ENCODE measurements at regions not wholly inside any gene's neighbourhood (a gene's known extent, or its start where the extent isn't known, plus 50 kb on each side); places are given as distances from the start of the nearest gene placed in this dataset.

- Histone ChIP-seq H3K4me1 (ENCODE audit: control insufficient read depth, insufficient read depth, low read length, poor library complexity, severe bottlenecking) (peaks cover 40% of the 10 kb centered on the region), H3K4me3 (ENCODE audit: extremely low read depth, insufficient read depth, low read length, poor library complexity, severe bottlenecking) (no peak overlapping the region), H3K27ac (ENCODE audit: low read depth, low read length, severe bottlenecking) (no peak overlapping the region), H3K9me3 (ENCODE audit: control insufficient read depth, low read length) (no peaks in the 10 kb centered on the region), H3K36me3 (ENCODE audit: control insufficient read depth, insufficient read depth, low read length) (no peaks in the 10 kb centered on the region)
- 85 to 98% methylated on average over 4 to 7 of the region's 9 CpGs for WGBS, 2 experiments (ENCODE audit: insufficient coverage in 2 of 2)
These were observed 60.7 kb upstream of the TLE3 start for GRCh38 chr15:70158309-70159000.

GRCh38 chr15:70156671-70157271 is 59.1 kb upstream of the TLE3 start:
- no peaks in the 10 kb centered on the region for H3K9me3 ChIP-seq (ENCODE audit: control insufficient read depth, low read length)
- H3K27ac ChIP-seq (ENCODE audit: low read depth, low read length, severe bottlenecking): no peak overlapping the region
- no peaks in the 10 kb centered on the region for H3K36me3 ChIP-seq (ENCODE audit: control insufficient read depth, insufficient read depth, low read length)
- H3K4me1 ChIP-seq (ENCODE audit: control insufficient read depth, insufficient read depth, low read length, poor library complexity, severe bottlenecking): peaks cover 48% of the 10 kb centered on the region
- H3K4me3 ChIP-seq (ENCODE audit: extremely low read depth, insufficient read depth, low read length, poor library complexity, severe bottlenecking): no peak overlapping the region
- 89 to 94% methylated on average over 13 to 14 of the region's 17 CpGs for WGBS, 2 experiments (ENCODE audit: insufficient coverage in 2 of 2)

GRCh38 chr15:70154718-70155347 is 57.1 kb upstream of the TLE3 start:
- Histone ChIP-seq H3K4me3 (ENCODE audit: extremely low read depth, insufficient read depth, low read length, poor library complexity, severe bottlenecking) (no peak overlapping the region), H3K36me3 (ENCODE audit: control insufficient read depth, insufficient read depth, low read length) (no peaks in the 10 kb centered on the region), H3K9me3 (ENCODE audit: control insufficient read depth, low read length) (no peaks in the 10 kb centered on the region), H3K27ac (ENCODE audit: low read depth, low read length, severe bottlenecking) (peak overlapping the region; percentile 85), H3K4me1 (ENCODE audit: control insufficient read depth, insufficient read depth, low read length, poor library complexity, severe bottlenecking) (peaks cover 58% of the 10 kb centered on the region)
- 75 to 88% methylated on average over 6 to 9 of the region's 12 CpGs for WGBS, 2 experiments (ENCODE audit: insufficient coverage in 2 of 2)

DNA sequence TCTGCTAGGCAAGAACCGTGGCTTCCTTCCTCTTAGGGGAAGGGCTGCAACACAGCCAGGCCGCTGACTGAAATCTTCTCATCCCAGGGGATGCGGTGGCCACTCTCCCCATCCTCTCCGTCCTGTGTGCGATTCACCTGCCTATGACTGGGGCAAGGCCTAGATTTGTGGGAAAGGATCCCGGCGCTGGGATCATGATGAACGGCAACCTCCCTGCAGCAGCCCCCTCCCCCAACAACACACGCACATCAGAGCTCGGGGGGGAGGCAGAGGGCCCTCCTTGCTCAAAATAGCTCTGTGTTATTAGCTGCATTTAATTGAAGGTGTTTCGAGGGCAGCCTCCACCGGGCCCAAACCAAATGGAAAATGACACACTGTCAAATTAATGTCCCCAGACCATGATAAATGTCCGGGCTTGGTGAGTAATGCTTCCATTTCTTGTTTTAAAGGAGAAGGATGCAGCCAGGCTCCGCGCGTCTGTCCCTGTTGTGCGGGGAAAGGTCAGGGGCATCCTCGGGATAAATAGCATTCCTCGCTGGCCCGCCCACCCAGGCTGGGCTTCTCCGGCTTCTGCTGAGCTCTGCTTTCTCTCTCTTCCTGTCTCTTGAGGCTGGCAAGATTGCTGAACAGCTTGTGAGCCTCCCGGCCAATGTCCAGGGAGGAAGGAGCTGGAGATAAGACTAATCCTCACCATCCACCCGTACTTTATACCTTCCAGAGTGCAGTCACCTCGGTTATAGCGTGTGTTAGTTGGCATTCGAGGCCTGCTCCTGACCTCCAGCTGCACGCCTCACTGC is 56.4 kb upstream of the TLE3 start:
- WGBS, 2 experiments (ENCODE audit: insufficient coverage in 2 of 2): 41 to 46% methylated on average over 13 to 16 of the region's 27 CpGs
- H3K9me3 ChIP-seq (ENCODE audit: control insufficient read depth, low read length): no peaks in the 10 kb centered on the region
- peaks cover 56% of the 10 kb centered on the region for H3K4me1 ChIP-seq (ENCODE audit: control insufficient read depth, insufficient read depth, low read length, poor library complexity, severe bottlenecking)
- no peak overlapping the region for H3K4me3 ChIP-seq (ENCODE audit: extremely low read depth, insufficient read depth, low read length, poor library complexity, severe bottlenecking)
- no peaks in the 10 kb centered on the region for H3K36me3 ChIP-seq (ENCODE audit: control insufficient read depth, insufficient read depth, low read length)
- peak overlapping the region; percentile 85 for H3K27ac ChIP-seq (ENCODE audit: low read depth, low read length, severe bottlenecking)

DNA sequence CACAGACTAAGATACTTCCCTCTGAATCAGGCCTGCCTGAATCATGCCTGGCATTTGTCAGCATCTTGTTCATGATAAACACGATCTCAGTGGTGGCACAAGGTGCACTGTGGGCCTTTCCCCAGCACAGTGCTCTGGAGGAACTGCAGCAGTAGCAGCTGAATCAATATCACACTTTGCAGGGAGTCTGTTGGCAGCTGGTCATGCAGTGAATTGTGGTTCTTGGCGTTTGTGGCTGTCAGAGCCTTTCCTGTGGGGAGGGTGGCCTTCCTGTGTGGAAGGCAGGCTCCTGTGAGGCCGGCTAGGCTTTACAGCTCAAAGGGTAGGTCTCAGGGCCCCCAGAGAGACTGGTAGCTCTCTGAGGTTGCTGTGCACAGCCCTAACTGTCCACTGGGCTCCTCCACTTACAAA is 54.4 kb upstream of the TLE3 start:
- Histone ChIP-seq H3K9me3 (ENCODE audit: control insufficient read depth, low read length) (no peaks in the 10 kb centered on the region), H3K4me1 (ENCODE audit: control insufficient read depth, insufficient read depth, low read length, poor library complexity, severe bottlenecking) (peaks cover 50% of the 10 kb centered on the region), H3K36me3 (ENCODE audit: control insufficient read depth, insufficient read depth, low read length) (no peaks in the 10 kb centered on the region), H3K27ac (ENCODE audit: low read depth, low read length, severe bottlenecking) (no peak overlapping the region), H3K4me3 (ENCODE audit: extremely low read depth, insufficient read depth, low read length, poor library complexity, severe bottlenecking) (no peak overlapping the region)
- WGBS, 2 experiments (ENCODE audit: insufficient coverage in 2 of 2): 63 to 64% methylated on average over 2 to 3 of the region's 3 CpGs

DNA sequence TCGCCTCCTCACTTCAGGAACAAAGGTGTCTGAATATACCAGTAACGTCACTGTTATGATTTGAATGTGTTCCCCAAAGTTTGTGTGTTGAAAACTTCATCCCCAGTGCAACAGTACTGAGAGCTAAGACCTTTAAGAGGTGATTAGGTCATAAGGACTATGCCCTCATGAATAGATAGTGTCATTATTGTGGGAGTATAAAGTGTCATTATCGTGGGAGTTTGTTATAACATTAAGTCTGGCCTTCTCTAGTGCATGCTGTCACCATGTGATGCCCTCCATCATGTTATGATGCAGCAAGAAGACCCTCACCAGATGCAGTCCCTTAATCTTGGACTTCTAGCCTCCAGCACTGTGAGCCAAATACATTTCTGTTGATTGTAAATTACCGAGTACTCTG is 53.7 kb upstream of the TLE3 start:
- Histone ChIP-seq H3K9me3 (ENCODE audit: control insufficient read depth, low read length) (no peaks in the 10 kb centered on the region), H3K4me3 (ENCODE audit: extremely low read depth, insufficient read depth, low read length, poor library complexity, severe bottlenecking) (no peak overlapping the region), H3K36me3 (ENCODE audit: control insufficient read depth, insufficient read depth, low read length) (no peaks in the 10 kb centered on the region), H3K4me1 (ENCODE audit: control insufficient read depth, insufficient read depth, low read length, poor library complexity, severe bottlenecking) (peaks cover 50% of the 10 kb centered on the region), H3K27ac (ENCODE audit: low read depth, low read length, severe bottlenecking) (no peak overlapping the region)
- WGBS, 2 experiments (ENCODE audit: insufficient coverage in 2 of 2): 85 to 97% methylated on average over 2 to 3 of the region's 4 CpGs

DNA sequence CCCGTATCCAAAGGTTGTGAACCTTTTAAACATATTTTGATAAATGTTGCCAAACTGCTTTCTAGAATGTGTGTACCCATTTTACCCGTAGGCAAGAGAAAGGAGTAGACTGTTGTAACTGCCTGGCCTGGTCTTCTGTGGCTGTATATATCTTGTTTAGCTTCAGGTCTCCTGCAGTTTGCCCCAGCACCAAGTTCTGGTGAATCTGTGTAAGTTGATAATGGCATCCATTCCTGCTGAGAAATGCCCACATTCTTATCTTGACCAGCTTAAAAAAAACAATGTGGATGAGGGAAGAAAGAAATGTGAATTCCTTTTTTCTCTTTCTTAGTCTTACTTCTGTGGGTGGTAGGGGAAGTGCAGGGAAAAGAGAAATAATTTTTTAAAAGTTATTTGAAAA is 53.3 kb upstream of the TLE3 start:
- peaks cover 50% of the 10 kb centered on the region for H3K4me1 ChIP-seq (ENCODE audit: control insufficient read depth, insufficient read depth, low read length, poor library complexity, severe bottlenecking)
- H3K4me3 ChIP-seq (ENCODE audit: extremely low read depth, insufficient read depth, low read length, poor library complexity, severe bottlenecking): no peak overlapping the region
- H3K9me3 ChIP-seq (ENCODE audit: control insufficient read depth, low read length): no peaks in the 10 kb centered on the region
- WGBS, 2 experiments (ENCODE audit: insufficient coverage in 2 of 2): 83 to 86% methylated on average over 1 to 2 of the region's 2 CpGs
- H3K36me3 ChIP-seq (ENCODE audit: control insufficient read depth, insufficient read depth, low read length): no peaks in the 10 kb centered on the region
- no peak overlapping the region for H3K27ac ChIP-seq (ENCODE audit: low read depth, low read length, severe bottlenecking)

DNA sequence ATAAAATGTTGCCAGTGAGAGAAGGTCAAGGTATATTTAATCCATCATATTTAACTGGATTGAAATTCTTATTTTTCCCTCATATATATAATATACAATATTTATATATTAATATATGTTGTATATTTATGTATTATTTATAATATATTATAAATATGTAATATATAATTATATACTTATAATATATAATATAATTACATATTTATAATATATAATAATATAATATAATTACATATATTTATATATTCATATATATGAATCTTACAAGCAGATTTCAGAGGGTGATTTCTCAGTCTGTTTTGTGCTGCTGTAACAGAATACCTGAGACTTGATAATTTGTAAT is 52.7 kb upstream of the TLE3 start:
- Histone ChIP-seq H3K4me1 (ENCODE audit: control insufficient read depth, insufficient read depth, low read length, poor library complexity, severe bottlenecking) (peaks cover 45% of the 10 kb centered on the region), H3K36me3 (ENCODE audit: control insufficient read depth, insufficient read depth, low read length) (no peaks in the 10 kb centered on the region), H3K4me3 (ENCODE audit: extremely low read depth, insufficient read depth, low read length, poor library complexity, severe bottlenecking) (no peak overlapping the region), H3K27ac (ENCODE audit: low read depth, low read length, severe bottlenecking) (no peak overlapping the region), H3K9me3 (ENCODE audit: control insufficient read depth, low read length) (no peaks in the 10 kb centered on the region)

DNA sequence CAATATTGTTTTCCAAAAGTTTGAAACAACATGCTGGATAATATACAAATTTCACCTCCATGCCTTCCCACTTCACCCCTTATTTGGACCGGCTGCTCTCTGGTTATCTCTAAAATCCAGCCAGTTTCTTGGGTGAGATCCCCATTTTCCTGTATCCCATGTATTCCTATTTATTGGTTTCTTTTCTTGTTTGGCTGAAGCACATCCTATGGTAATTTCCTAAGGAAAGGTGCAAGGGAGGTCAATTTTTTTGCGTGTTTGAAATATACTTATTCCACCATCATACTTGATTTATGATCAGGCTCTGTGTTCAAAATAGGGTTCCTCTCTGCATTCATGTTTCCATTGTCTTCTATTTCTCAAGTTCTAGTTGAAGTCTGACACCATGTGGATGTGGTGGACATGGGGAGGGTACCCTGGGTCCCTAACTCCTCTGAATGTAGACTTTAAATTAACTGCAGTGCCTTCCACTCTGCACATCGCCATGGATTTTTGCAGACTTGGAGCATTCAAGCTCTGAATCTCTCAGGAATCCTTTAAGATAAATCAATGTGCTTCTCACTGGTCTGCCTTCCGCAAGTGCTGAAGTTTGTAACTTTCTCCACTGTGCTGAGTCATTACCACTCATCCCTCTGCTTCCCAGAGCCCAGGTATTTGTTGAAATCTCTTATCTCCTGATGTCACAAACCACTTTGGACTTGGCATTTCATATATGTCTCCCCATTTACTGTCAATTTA is 52.1 kb upstream of the TLE3 start:
- Histone ChIP-seq H3K4me3 (ENCODE audit: extremely low read depth, insufficient read depth, low read length, poor library complexity, severe bottlenecking) (no peak overlapping the region), H3K4me1 (ENCODE audit: control insufficient read depth, insufficient read depth, low read length, poor library complexity, severe bottlenecking) (peaks cover 39% of the 10 kb centered on the region), H3K9me3 (ENCODE audit: control insufficient read depth, low read length) (no peaks in the 10 kb centered on the region), H3K27ac (ENCODE audit: low read depth, low read length, severe bottlenecking) (no peak overlapping the region), H3K36me3 (ENCODE audit: control insufficient read depth, insufficient read depth, low read length) (no peaks in the 10 kb centered on the region)
- WGBS, 2 experiments (ENCODE audit: insufficient coverage in 2 of 2): 79 to 92% methylated on average over 2 to 3 of the region's 4 CpGs

DNA sequence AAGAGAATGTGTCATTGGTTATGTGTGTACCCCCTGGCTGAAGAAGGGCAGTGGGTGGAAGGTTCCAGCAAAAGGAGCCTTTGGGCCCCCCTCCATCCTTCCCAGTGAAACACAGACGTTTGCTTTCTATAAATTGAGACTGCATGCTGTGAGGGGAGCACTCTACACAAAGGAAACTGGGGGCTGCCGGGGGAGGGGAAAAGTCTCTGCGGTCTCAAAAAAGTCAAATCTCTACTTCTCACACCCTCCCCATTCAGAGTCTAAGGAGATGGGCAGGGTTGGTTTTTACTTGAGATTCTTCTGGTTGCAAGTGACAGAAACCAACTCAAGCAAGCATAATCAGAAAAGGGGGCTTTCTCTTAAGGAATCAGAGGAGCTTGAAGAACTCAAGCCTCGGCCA is 50.1 kb upstream of the TLE3 start:
- no peak overlapping the region for H3K4me3 ChIP-seq (ENCODE audit: extremely low read depth, insufficient read depth, low read length, poor library complexity, severe bottlenecking)
- no peak overlapping the region for H3K27ac ChIP-seq (ENCODE audit: low read depth, low read length, severe bottlenecking)
- 78 to 100% methylated on average over 1 of the region's 4 CpGs for WGBS, 2 experiments (ENCODE audit: insufficient coverage in 2 of 2)
- H3K4me1 ChIP-seq (ENCODE audit: control insufficient read depth, insufficient read depth, low read length, poor library complexity, severe bottlenecking): peaks cover 26% of the 10 kb centered on the region
- no peaks in the 10 kb centered on the region for H3K9me3 ChIP-seq (ENCODE audit: control insufficient read depth, low read length)
- no peaks in the 10 kb centered on the region for H3K36me3 ChIP-seq (ENCODE audit: control insufficient read depth, insufficient read depth, low read length)

Measured in mesodermal cell (in vitro differentiated cells).